Lower leg skin (tissue), 3 donors: ENCODE measurements at regions not wholly inside any gene's neighbourhood (a gene's known extent, or its start where the extent isn't known, plus 50 kb on each side); places are given as distances from the start of the nearest gene placed in this dataset.

Source experiments
- POLR2A ChIP-seq, 2 donors: fragments of 450-650 bp; IDR thresholded peaks; one replicate each; pipeline ENCODE4 v1.6.1; 2016 to 2017; ENCODE audit warnings: antibody characterized with exemption in 2 of 2, mild to moderate bottlenecking in 1 of 2, moderate library complexity in 1 of 2
- TF ChIP-seq, protein P1 (sequence below), 3 donors: fragments of 450-650 bp; IDR thresholded peaks; one replicate each; pipeline ENCODE4 v1.5.1; 2016; ENCODE audit warnings: antibody characterized with exemption in 3 of 3, mild to moderate bottlenecking in 3 of 3, moderate library complexity in 2 of 3

GRCh38 chr12:25701290-25701689 lies 148.2 kb upstream of the LMNTD1 start:
- TF ChIP-seq, protein P1, sequence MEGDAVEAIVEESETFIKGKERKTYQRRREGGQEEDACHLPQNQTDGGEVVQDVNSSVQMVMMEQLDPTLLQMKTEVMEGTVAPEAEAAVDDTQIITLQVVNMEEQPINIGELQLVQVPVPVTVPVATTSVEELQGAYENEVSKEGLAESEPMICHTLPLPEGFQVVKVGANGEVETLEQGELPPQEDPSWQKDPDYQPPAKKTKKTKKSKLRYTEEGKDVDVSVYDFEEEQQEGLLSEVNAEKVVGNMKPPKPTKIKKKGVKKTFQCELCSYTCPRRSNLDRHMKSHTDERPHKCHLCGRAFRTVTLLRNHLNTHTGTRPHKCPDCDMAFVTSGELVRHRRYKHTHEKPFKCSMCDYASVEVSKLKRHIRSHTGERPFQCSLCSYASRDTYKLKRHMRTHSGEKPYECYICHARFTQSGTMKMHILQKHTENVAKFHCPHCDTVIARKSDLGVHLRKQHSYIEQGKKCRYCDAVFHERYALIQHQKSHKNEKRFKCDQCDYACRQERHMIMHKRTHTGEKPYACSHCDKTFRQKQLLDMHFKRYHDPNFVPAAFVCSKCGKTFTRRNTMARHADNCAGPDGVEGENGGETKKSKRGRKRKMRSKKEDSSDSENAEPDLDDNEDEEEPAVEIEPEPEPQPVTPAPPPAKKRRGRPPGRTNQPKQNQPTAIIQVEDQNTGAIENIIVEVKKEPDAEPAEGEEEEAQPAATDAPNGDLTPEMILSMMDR (IDR thresholded peaks at IDR 0.05): no peak
- no peak for TF ChIP-seq POLR2A (IDR thresholded peaks at IDR 0.05)
